GM19328 (cell line): ENCODE measurements at regions not wholly inside any gene's neighbourhood (a gene's known extent, or its start where the extent isn't known, plus 50 kb on each side); places are given as distances from the start of the nearest gene placed in this dataset.

Experiments
- ATAC-seq: cut with Tn5 transposase; IDR thresholded peaks from one replicate; pipeline ENCODE4 v1.9.1; 2021; ENCODE audit warnings: mild to moderate bottlenecking, moderate library complexity; ENCODE audit not compliant: unreplicated experiment

DNA sequence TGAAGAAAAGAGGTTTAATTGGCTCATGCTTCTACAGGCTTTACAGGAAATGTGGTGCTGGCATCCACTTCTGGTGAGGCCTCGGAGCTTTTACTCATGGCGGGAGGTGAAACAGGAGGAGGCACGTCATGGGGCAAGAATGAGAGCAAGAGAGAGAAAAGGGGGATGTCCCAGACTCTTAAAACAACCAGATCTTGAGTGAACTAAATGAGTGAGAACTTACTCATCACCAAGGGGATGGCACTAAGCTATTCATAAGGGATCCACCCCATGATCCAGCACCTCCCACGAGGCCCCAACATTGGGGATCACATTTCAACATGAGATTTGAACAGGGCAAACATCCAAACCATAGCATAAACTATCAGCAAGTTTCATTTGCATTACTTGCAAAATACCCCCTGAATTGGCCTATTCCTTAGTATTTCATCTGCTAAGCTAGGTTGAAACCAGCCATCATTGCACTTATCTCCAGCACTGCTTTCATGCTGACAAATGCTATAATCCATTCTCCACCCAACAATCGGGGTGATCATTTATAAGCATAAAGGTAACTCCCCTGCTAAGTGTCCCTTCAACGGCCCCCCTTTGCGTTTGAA is 179.0 kb downstream of the NOC3L start:
- ATAC-seq = no peak

DNA sequence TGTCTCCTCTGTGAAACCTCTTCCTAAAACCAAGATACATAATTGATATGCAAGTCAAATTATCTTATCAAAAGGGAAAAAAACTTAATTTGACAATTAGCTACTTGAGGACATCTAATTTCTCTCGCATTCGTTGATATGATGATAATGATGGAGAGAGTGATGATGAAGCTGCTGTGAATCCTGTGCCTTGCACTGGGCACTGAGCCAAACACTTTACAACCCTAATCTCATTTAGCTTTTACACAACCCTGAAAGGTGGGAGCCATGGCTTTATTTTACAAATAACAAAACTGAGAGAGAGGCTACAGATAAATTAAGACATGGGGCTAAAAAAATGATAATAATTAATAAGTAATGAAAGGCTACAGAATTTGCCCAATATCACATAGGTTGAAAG is 176.0 kb downstream of the NOC3L start:
- no peak for ATAC-seq

DNA sequence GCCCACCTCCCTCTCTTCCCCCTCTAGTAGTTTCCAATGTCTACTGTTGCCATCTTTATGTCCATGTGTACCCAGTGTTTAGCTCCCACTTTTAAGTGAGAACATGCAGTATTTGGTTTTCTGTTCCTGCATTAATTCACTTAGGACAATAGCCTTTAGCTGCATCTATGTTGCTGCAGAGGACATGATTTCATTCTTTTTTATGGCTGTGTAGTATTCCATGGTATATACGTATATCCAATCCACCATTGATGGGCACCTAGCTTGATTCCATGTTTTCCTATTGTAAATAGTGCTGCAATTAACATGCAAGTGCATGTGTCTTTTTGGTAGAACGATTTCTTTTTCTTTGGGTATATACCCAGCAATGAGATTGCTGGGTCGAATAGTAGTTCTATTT is 170.4 kb downstream of the NOC3L start:
- no peak for ATAC-seq

DNA sequence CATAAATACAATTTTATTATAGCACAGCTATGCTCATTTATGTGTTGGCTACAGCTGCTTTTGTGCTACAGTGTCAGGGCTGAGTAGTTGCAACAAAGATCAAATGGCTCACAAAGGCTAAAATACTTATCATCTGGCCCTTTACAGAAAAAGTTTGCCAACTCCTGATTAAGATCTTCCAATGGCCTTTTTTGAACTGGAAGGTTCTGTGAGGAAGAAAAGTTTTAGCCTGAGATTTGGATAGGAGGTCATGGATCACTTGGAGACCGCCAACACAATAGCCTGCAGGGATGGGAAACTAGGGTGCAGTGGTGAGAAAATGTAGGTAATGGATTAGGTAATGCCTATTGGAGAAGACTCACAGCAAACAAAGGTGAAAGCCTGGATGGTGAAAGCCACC is 169.8 kb downstream of the NOC3L start:
- ATAC-seq = no peak

DNA sequence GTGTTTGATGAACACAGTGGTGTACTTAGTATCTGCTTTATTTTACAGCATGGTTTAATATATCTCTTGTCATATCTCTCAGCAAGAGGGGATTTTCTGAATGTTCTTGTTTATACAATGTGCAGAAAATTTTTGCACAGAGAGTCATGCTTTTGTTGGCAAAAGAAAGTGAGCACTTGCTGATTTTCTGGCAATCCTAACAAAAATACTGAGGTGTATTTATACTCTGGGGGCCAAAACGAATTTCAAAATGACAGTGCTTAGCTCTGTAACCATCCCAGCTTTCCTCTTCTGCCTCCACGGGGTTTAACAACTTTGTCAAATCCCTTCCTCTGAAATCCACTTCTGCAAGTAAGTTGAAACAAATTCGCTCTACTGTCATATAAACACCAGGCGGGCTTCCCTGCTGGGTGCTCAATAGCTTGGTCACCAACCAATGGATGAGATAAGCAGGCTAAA is 169.2 kb downstream of the NOC3L start:
- no peak for ATAC-seq

DNA sequence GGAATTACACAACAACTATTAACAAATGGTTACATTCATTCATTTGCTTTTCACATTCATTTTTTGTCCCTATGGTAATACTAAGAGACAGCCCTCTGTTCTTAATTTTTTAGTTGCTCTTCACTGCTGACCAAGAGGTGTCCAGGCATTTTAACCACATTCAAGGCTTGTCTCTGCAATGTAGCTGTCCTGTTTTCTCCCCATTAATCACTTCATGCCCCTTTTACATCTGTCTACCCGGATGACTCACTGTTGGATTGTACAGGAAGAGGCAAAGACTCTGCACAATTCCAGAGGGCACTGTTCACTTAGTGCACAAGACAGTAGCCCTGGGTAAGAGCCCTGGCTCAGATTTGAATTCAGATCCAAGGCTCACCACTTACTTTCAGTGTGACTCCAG is 168.5 kb downstream of the NOC3L start:
- no peak for ATAC-seq

DNA sequence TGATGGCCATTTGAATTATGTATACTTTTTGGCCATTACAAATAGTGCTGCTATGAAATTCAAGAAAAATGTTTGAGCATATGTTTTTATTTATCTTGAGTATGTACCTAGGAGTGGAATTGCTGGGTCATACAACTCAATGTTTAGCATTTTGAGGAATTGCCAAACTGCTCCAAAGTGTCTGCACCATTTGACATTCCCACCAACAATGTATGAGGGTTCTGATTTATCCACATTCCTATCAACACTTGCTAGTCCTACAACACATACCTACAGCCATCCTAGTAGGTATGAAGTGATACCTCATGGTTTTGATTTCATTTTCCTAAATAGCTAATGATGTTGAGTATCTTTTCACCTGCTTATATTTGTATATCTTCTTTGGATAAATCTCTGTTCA is 165.5 kb downstream of the NOC3L start:
- ATAC-seq = no peak

DNA sequence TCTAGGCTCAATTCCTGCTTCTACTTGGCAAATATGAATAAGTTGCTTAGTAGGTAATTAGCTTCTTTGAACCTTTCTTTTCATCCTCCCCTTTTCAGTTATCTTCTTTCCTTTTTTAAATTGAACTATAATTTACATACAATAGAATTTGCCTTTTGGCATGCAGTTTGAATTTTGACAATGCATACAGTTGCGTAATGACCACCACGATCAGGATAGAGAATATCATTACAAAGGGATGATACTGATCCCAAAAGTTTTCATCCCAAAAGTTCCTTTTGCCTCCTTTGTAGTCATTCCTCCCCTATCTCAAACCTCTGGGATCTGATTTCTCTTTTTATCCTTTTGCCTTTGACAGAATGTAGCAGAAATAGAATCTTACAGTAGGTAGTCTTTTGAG is 164.4 kb downstream of the NOC3L start:
- ATAC-seq = no peak

DNA sequence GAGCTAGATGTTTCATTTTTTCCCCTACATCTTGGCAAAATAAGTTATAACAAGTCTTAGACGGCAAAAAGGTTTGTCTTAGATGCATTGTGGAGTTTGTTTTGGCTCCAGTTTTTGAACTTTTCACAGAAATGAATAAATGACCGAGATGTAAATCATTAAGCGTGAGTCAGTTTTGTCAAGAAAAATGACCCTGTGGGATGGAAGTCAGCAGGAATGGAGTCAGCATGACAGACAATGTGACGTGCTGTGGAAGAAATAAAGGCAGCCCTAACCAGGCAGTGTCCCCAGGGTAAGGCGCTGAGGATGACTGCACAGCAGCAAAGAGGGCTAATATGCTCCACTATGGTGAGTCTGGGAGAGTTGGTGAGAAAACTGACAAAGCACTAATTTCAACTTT is 163.2 kb downstream of the NOC3L start:
- no peak for ATAC-seq

DNA sequence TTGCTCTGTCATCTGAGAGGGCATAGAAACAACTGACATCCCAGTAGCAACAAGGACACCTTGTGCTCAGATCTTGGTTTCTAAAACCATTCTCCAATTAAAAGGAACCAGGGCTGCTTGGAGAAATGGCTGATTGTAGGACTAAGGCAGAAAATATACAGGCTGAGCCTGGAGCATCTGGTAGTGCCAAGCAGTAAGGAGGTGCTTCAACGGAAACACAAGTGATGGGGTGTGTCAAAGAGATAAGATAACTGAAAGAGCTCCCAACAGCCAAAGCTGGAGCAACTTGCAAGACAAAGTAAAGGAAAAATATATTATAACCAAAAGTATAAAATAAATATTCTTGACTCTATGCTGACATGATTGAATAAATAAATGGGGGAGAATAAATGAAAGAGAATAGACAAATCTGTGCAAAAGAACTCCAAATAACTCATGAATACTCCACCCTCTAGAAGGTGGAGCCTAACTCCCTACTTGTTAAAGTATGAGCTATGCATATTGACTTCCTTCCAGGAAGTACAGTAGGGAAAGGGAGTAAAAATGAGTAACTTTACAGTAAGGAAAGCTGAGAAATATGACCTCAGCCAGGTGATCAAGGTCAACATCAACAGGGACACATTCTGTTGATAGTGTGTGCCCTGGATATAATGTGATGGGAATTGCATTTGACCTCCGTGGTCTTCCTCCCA is 162.4 kb downstream of the NOC3L start:
- ATAC-seq = no peak

DNA sequence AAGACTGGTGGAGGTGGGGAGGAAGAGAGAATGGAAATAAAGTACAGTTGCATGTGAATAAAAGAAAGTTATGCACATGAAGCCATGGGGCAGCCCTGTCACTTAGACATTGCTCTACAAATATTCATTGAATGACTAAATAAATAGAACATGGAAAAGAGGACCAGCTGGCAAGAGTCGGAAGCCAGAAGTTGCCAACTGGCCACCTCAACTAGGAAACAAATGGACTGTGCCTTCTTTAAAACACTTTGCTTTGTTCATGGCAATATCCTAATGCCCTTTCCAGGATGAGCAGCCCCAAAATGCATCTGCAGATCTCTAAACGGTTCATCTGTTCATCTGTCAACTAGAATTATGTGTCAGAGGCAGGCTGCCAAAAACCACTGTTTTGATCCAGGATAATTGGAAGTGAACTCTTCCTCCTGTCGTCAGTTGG is 157.3 kb downstream of the NOC3L start:
- ATAC-seq = no peak

DNA sequence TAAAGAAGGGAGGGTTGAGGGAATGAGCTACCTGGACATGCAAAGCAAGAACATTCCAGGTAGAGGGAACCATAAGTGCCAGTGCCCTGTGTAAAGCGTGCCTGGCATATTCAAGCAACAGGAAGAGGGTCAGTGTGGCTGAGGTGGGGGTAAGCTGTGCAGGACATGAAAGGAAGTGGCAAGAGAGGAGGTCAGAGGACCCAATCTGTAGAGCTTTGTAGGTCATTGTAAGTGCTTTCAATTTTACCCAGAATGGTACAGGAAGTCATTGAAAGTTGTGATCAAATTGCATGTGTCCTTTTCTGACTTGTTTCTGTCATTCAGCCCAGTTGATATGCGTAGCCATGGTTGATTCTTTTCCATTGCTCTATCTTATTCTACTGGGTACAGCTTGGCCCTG is 156.6 kb downstream of the NOC3L start:
- no peak for ATAC-seq

DNA sequence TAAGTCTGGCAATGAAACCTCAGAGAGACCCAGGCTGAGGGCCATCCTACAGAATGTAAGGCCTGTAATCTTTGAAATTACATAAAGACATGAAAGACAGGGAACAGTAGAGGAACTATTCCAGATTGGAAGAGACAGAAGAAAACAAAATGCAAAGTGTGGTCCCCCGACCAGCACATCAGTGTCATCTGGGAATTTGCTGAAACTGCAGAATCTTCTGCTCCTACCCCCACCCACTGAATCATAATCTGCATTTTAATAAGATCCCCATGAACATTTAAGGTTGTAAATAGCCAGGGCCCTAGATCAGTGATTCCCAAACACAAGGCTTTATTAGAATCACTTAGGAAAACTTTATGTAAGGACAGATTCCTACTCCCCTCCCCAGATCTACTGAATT is 154.4 kb downstream of the NOC3L start:
- ATAC-seq = no peak

DNA sequence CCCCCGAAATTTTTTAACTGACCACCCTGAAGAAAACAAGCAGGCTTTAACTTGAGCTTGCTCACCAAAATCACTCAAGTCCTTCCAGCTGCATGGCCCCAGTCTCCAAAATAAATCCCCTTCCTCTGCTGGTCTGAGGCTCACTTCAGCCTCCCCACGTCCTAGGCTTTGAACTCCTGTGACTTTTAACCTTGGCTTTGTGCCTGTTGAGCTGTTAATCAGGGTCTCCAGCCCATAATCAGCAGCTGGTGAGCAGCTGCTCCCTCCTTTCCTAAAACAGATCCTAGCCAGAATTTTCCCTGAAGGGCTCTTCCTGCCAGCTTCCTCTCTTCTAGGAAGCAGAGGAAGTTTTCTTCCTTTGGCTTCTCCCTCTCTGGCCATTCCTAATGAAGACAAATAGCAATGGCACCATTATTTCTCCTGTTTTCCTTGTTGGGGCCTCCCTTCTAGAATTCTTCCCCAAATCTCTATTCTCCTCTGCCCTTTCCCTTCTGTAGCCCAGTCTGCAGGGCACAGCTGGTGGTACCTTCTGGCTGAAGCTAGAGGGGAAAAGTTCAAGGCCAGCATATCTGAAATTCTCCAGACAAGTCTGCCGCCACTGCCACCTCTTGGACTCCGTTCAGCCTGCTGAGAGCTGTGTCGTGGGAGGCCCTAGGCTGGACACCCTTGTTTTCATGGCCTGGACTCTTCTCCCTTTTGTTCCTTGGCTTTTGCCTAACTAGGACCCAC is 152.1 kb downstream of the NOC3L start:
- no peak for ATAC-seq

DNA sequence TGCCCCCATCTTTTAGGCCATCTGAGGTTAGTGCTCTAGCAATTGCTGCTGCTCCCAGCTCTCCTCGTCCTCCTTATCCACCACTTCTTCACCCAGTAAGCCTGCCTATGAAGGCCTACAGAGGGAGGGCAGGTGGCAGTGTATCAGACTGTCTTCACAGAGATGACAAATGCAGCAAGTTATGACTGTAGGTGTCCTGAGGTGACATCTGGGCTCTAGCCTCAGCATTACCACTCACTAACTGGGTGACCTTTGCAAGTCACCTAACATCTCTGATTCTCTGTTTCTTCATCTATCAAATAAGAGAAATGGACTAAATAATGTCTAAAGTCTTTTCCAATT is 151.6 kb downstream of the NOC3L start:
- no peak for ATAC-seq

DNA sequence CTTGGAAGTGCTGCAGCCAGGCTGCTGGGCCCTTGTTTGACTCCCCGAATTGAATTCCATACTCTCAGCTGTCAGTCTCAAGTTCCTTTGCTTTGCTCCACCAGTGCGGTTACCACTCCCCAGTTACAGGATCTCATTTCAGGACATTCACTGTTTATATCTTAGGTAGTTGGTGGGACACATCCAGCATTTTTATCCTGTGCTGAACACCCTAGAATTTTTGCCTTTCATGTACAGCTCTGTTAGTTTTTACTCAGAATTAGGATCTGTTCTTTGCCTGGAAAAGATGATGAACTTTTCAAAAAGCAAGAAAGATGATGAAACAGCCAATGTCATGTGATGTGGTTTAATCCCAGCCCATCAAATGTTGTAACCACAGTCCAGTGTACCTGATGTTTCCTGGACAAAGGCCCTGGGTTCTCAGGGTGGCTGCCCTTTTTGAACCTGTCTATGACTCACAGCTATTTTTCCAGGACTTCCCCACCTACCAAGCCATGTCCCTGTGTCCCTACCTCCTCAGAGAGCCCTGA is 149.7 kb downstream of the NOC3L start:
- ATAC-seq = no peak

DNA sequence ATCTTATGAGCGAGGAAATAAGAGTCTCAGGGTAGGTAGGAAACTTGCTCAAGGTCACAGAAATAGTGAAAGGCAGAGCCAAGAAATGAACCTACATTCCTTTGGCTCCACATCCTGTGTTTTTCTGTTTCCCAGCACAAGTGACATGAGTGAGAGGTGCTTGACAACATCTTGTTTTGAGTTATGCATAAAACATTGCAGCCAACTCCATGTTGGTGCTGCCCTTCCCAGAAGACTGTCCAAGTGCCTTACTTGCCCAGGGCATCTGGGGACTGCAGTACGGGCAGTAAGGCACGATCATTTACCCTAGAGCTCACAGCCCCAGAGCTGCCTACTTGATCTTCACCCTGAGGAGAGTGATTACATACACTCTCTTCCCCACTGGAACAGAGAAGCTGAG is 148.8 kb downstream of the NOC3L start:
- ATAC-seq = no peak

DNA sequence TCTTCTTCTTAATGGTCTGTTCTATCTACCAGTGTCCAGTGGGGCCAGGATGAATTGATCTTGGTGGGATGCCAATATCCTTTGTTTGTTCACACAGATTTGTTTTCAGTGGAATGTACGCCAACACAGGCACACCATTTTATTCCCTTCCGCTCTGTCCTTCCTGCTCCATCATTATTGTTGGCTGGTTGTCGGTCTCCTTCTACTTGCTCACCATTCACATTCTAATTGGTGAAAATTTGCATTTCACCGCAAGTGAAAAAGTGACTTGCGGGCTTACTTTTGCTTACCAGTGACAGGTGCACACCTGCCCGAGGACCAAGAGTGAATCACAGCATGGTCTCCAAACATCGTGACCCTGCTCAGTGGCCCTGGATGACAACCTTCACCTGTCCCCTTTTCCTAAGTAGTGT is 148.3 kb downstream of the NOC3L start:
- no peak for ATAC-seq

DNA sequence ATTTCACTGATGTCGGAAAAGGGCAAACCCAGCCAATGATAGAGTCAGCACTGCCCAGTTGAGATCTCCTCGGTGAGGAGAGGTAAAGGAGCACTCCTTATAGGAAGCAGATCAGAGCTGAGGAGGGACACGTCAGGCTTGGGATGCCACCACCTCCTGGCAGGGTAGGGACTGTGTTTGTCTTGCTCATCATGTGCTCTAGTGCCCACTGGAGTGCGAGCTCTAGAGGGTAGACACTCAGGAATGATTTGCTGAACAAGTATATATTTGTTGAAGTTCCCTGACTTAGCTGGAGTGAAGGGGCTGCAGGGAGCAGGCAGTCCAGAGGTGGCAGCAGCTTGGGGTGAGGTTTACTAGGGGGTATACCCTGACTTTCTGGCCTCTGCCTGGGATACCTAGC is 146.5 kb downstream of the NOC3L start:
- ATAC-seq = no peak

DNA sequence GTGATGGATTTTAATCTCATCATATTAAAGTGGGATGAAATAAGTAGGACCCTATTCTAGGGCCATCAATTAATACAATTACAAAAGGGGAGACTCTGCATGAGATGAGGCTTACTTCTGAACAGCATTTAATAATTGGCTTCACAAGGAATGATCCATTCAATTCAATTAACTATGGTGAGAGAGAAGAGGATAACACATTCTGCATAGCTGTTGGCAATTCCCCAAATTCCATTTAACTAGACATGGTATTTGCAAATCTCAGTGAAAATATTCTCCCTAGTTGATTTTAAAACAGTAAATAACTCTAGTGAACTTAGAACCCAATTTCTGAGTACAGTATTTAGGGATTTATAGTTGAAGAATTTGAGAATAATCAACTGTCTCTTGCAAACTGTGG is 145.3 kb downstream of the NOC3L start:
- no peak for ATAC-seq

DNA sequence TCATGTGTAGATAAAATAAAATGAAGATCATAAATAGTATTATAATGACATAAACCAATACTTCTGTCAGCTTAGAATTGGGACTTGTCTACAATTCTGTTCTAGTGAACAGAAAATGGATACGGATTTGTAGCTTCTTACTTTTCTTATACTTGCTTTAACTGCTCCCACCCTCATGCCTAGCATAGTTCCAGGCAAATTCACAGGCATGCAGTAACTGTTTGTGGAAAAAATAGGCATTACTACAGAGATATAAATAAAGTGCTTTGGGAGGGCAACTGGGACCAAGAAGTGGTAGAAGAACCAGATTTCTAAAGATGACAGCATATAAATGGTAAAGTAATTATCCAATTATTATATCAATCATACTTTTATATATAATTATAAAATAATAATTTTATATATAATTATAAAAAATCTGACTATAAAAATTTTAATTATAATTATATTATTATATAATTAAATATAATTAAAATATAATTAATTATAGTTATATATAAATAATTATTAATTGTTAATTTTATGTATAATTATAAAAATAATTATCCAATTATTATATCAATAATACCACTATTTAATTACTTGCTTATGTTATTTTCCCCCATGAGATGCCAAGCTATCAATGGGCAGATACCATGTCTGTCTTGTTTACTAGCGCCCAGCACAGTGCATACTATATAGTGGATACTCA is 144.1 kb downstream of the NOC3L start:
- ATAC-seq = no peak

DNA sequence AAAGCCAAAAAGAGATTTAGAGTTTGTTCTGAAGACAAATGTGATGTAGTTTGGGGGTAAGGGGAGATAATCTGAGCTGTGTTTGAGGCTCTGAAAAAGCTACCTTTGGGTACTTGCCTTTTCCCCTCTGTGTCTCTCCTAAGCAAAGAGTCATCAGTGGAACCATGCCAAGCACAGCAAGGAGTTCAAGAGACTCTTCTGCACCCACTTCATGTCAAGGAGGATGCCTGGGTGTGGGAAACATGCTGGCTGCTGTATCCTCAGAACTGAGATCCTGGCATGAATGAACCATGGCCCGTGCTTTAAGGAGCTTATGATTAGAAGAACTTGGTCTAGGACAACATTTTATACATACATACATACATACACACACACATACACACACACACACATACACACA is 142.9 kb downstream of the NOC3L start:
- ATAC-seq = no peak
